Muscle layer of colon (tissue), 2 donors: ENCODE measurements at regions not wholly inside any gene's neighbourhood (a gene's known extent, or its start where the extent isn't known, plus 50 kb on each side); places are given as distances from the start of the nearest gene placed in this dataset.

Experiments used
- H3K27ac ChIP-seq: one replicate; pipeline ENCODE4 v1.7.0; 2013; ENCODE audit warnings: low read depth, mild to moderate bottlenecking, low read length, moderate library complexity
- H3K27me3 ChIP-seq, 2 donors: one replicate each; pipeline ENCODE4 v1.7.0; 2013; ENCODE audit warnings: low read length in 2 of 2, mild to moderate bottlenecking in 2 of 2; ENCODE audit not compliant: insufficient read depth in 2 of 2, control insufficient read depth in 1 of 2
- H3K36me3 ChIP-seq: one replicate; pipeline ENCODE4 v1.7.0; 2013; ENCODE audit warnings: mild to moderate bottlenecking, low read length; ENCODE audit not compliant: insufficient read depth
- H3K4me1 ChIP-seq: one replicate; pipeline ENCODE4 v1.7.0; 2013; ENCODE audit warnings: mild to moderate bottlenecking, low read length; ENCODE audit not compliant: insufficient read depth
- H3K4me3 ChIP-seq, 2 donors: one replicate each; pipeline ENCODE4 v1.7.0; 2013; ENCODE audit warnings: low read length in 2 of 2, low read depth in 1 of 2, mild to moderate bottlenecking in 1 of 2, moderate library complexity in 1 of 2
- H3K9ac ChIP-seq: one replicate; pipeline ENCODE4 v1.7.0; 2013; ENCODE audit warnings: low read length
- H3K9me3 ChIP-seq: one replicate; pipeline ENCODE4 v1.7.0; 2013; ENCODE audit warnings: mild to moderate bottlenecking, low read length
- donor health status: abdominal sarcoma.
- donor health status: Adenocarcinoma of cecum.

- H3K27me3 ChIP-seq: no peaks in the 10 kb centered on the region
- H3K9ac ChIP-seq: no peak overlapping the region
- no peaks in the 10 kb centered on the region for H3K9me3 ChIP-seq
- H3K4me3 ChIP-seq: no peak overlapping the region
- H3K4me1 ChIP-seq: peaks cover 9% of the 10 kb centered on the region
- H3K36me3 ChIP-seq: no peaks in the 10 kb centered on the region
- H3K27ac ChIP-seq: no peak overlapping the region
Measured at GRCh38 chr7:130972201-130972600, 238.2 kb upstream of the KLF14 start.

- Histone ChIP-seq H3K4me1 (peaks cover 13% of the 10 kb centered on the region), H3K27ac (no peak overlapping the region), H3K9me3 (no peaks in the 10 kb centered on the region), H3K4me3 (no peak overlapping the region), H3K9ac (no peak overlapping the region), H3K27me3 (no peaks in the 10 kb centered on the region), H3K36me3 (no peaks in the 10 kb centered on the region)
Measured at GRCh38 chr7:130973637-130974036, 239.6 kb upstream of the KLF14 start.

DNA sequence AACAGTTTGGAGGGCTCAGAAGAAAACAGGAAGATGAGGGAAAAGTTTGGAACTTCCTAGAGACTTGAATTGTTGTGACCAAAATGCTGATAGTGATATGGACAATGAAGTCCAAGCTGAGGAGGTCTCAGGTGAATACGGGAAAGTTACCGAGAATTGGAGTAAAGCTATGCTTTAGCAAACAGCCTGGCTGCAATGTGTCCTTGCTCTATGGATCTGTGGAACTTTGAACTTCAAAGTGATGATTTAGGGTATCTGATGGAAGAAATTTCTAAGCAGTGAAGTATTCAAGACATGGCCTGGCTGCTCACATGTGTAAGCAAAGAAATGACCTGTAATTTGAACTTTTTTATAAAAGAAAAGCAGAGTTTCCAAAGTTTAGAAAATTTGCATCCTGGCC is 240.2 kb upstream of the KLF14 start:
- Histone ChIP-seq H3K4me1 (peaks cover 14% of the 10 kb centered on the region), H3K36me3 (no peaks in the 10 kb centered on the region), H3K9ac (no peak overlapping the region), H3K27ac (no peak overlapping the region), H3K4me3 (no peak overlapping the region), H3K9me3 (no peaks in the 10 kb centered on the region), H3K27me3 (no peaks in the 10 kb centered on the region)

- Histone ChIP-seq H3K9ac (no peak overlapping the region), H3K4me3 (no peak overlapping the region), H3K36me3 (no peaks in the 10 kb centered on the region), H3K9me3 (no peaks in the 10 kb centered on the region), H3K27me3 (no peaks in the 10 kb centered on the region), H3K27ac (no peak overlapping the region), H3K4me1 (peaks cover 14% of the 10 kb centered on the region)
Measured at GRCh38 chr7:130974794-130975193, 240.8 kb upstream of the KLF14 start.

DNA sequence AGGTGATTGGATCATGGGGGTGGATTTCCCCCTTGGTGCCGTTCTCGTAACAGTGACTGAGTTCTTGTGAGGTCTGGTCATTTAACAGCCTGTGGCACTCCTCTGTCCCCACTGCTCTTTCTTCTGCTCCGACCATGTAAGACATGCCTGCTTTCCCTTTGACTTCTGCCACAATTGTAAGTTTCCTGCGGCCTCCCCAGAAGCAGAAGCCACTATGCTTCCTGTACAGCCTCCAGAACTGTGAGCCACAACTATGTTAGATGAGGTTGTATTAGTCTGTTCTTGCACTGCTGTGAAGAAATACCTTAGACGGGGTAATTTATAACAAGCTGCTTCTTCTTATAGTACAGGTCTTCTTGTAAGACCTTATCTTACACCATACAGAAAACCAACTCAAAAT is 241.7 kb upstream of the KLF14 start:
- no peak overlapping the region for H3K9ac ChIP-seq
- no peaks in the 10 kb centered on the region for H3K36me3 ChIP-seq

GRCh38 chr7:130982160-130982638 is 248.2 kb upstream of the KLF14 start:
- Histone ChIP-seq H3K36me3 (peaks cover 10% of the 10 kb centered on the region), H3K4me1 (peaks cover 50% of the 10 kb centered on the region), H3K9me3 (no peaks in the 10 kb centered on the region), H3K9ac (no peak overlapping the region), H3K4me3 (no peak overlapping the region), H3K27me3 (no peaks in the 10 kb centered on the region), H3K27ac (no peak overlapping the region)

More for the DNA sequence above, 241.7 kb upstream of the KLF14 start:
- Histone ChIP-seq H3K9me3 (no peaks in the 10 kb centered on the region), H3K27ac (no peak overlapping the region), H3K4me1 (peaks cover 6% of the 10 kb centered on the region), H3K27me3 (no peaks in the 10 kb centered on the region), H3K4me3 (no peak overlapping the region)

DNA sequence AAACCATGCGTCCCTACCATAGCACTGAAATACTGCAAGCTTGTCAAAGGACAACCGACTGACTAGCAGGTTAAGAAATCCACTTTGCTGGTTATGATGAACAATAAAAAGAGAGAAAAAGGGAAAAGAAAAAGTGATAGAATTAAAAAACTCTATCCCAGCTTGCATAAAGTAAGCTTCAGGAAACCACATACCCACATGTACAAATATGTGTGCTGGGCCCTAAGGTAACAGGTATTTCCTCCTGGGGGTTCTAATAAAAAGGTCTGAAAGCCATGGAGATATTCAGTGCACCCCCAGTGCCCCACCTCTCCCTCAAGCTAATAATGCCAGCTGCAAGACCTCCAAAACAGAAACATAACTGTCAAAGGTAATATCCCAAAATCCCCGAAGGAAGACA is 248.6 kb upstream of the KLF14 start:
- Histone ChIP-seq H3K9ac (no peak overlapping the region), H3K36me3 (peaks cover 12% of the 10 kb centered on the region), H3K4me1 (peaks cover 54% of the 10 kb centered on the region), H3K27ac (no peak overlapping the region), H3K27me3 (no peaks in the 10 kb centered on the region), H3K4me3 (no peak overlapping the region), H3K9me3 (no peaks in the 10 kb centered on the region)

DNA sequence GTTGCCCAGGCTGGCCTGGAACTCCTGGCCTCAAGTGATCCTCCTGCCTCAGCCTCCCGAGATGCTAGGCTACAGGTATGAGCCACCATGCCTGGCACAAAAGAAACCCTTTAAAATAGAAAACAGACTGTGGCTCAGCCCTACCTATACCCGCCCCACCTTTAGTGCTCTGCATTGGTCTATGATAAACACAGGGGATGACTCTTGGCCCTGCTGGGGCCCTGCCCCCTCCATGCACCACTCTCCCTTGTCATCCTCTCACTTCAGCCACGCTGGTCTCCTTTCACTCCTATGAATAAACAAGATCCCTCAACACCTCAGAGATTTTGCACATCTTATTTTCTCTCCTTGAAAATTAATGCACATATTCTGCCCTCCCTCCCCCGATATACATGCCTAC is 251.4 kb upstream of the KLF14 start:
- H3K27ac ChIP-seq: no peak overlapping the region
- no peaks in the 10 kb centered on the region for H3K9me3 ChIP-seq
- H3K36me3 ChIP-seq: peaks cover 12% of the 10 kb centered on the region
- no peaks in the 10 kb centered on the region for H3K27me3 ChIP-seq
- peaks cover 70% of the 10 kb centered on the region for H3K4me1 ChIP-seq
- H3K4me3 ChIP-seq: no peak overlapping the region
- no peak overlapping the region for H3K9ac ChIP-seq

- Histone ChIP-seq H3K9ac (no peak overlapping the region), H3K36me3 (peaks cover 12% of the 10 kb centered on the region), H3K4me3 (peak overlapping the region in 1 of 2 donors; percentile 26), H3K27me3 (no peaks in the 10 kb centered on the region), H3K9me3 (no peaks in the 10 kb centered on the region), H3K4me1 (peaks cover 79% of the 10 kb centered on the region), H3K27ac (peak overlapping the region; percentile 10)
Measured at GRCh38 chr7:130986261-130986690, 252.3 kb upstream of the KLF14 start.

GRCh38 chr7:130987092-130987491 is 253.1 kb upstream of the KLF14 start:
- Histone ChIP-seq H3K9me3 (no peaks in the 10 kb centered on the region), H3K4me3 (no peak overlapping the region), H3K9ac (no peak overlapping the region), H3K27ac (peak overlapping the region; percentile 10), H3K4me1 (peaks cover 82% of the 10 kb centered on the region), H3K27me3 (no peaks in the 10 kb centered on the region), H3K36me3 (peaks cover 12% of the 10 kb centered on the region)

- H3K27ac ChIP-seq: no peak overlapping the region
- no peaks in the 10 kb centered on the region for H3K9me3 ChIP-seq
- no peaks in the 10 kb centered on the region for H3K27me3 ChIP-seq
- H3K36me3 ChIP-seq: peaks cover 8% of the 10 kb centered on the region
- no peak overlapping the region for H3K9ac ChIP-seq
- no peak overlapping the region for H3K4me3 ChIP-seq
- H3K4me1 ChIP-seq: peaks cover 71% of the 10 kb centered on the region
Measured at GRCh38 chr7:130988443-130988842, 254.4 kb upstream of the KLF14 start.

GRCh38 chr7:130989101-130989795 is 255.2 kb upstream of the KLF14 start:
- no peak overlapping the region for H3K9ac ChIP-seq
- H3K36me3 ChIP-seq: peaks cover 6% of the 10 kb centered on the region
- peaks cover 73% of the 10 kb centered on the region for H3K4me1 ChIP-seq
- H3K27ac ChIP-seq: no peak overlapping the region
- no peak overlapping the region for H3K4me3 ChIP-seq
- H3K9me3 ChIP-seq: no peaks in the 10 kb centered on the region
- H3K27me3 ChIP-seq: no peaks in the 10 kb centered on the region
